ENCODE measurements at regions not wholly inside any gene's neighbourhood (a gene's known extent, or its start where the extent isn't known, plus 50 kb on each side); places are given as distances from the start of the nearest gene placed in this dataset.

DNA sequence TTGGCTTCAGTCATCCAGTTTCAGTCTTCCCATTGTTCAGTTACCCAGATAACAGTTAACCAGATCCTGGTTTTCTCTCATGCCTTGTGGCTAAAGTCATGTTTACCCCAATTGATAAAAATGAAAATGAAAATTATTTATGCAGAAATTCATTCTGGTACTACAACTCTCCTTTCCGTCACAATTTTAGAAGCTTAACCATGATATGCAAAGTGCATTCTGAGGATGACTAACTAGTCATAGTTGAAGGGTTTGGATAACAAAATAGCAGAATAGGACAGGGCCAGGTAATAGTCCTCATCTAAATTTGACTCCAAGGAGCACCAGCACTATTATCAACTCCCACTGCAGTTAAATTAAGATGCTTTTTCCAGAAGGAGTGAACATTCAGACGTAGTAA, 94.7 kb downstream of the NTMT2 start:
- 75 to 77% methylated on average over 2 of the region's 2 CpGs for WGBS, 2 donors
- DNase-seq, result no peak
- Histone ChIP-seq H3K4me3 (no peak overlapping the region), H3K36me3 (no peaks in the 10 kb centered on the region), H3K9me3 (no peaks in the 10 kb centered on the region), H3K27me3 (no peaks in the 10 kb centered on the region), H3K27ac (no peak overlapping the region), H3K4me1 (no peaks in the 10 kb centered on the region)
- no peak for FAIRE-seq
- TF ChIP-seq, protein P1, sequence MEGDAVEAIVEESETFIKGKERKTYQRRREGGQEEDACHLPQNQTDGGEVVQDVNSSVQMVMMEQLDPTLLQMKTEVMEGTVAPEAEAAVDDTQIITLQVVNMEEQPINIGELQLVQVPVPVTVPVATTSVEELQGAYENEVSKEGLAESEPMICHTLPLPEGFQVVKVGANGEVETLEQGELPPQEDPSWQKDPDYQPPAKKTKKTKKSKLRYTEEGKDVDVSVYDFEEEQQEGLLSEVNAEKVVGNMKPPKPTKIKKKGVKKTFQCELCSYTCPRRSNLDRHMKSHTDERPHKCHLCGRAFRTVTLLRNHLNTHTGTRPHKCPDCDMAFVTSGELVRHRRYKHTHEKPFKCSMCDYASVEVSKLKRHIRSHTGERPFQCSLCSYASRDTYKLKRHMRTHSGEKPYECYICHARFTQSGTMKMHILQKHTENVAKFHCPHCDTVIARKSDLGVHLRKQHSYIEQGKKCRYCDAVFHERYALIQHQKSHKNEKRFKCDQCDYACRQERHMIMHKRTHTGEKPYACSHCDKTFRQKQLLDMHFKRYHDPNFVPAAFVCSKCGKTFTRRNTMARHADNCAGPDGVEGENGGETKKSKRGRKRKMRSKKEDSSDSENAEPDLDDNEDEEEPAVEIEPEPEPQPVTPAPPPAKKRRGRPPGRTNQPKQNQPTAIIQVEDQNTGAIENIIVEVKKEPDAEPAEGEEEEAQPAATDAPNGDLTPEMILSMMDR (IDR thresholded peaks at IDR 0.05), result no peak
- intact Hi-C loops (cut with DNase I), result no loop called here
- ATAC-seq, result no peak

DNA sequence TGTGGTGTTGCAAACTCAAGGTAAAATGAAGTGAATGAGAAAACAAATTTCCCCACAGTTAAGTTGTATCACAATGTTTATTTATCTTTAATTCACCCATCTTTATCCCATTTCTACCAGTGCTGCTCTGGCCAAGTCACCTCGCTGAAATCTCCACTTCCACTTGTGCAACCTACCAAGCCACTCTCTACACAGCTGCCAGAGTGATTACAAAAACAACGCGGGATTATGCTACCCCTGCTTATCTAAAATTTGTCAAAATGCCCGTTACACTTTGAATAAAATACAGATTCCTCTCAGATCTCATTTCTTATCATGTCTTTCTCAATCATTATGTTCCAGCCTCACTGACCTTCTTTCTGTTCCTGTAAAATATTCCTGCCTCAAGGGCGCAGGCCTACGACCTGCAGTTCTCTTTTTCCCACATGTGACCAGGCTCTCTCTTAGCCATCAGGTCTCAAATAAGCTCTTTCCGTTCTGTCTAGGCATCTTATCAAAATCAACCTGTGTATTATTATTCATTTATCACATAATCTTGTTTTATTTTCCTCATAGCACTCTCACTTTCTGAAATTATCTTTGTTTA, 95.6 kb downstream of the NTMT2 start:
- TF ChIP-seq, protein P1 (IDR thresholded peaks at IDR 0.05), result no peak
- no peak overlapping the region for H3K4me3 ChIP-seq
- ATAC-seq, result no peak
- H3K36me3 ChIP-seq, result no peaks in the 10 kb centered on the region
- no peaks in the 10 kb centered on the region for H3K4me1 ChIP-seq
- no peak for DNase-seq
- no peaks in the 10 kb centered on the region for H3K27me3 ChIP-seq
- FAIRE-seq, result no peak
- no peak overlapping the region for H3K27ac ChIP-seq
- intact Hi-C loops (cut with DNase I), result no loop called here
- H3K9me3 ChIP-seq, result no peaks in the 10 kb centered on the region
- 67 to 68% methylated on average over 7 of the region's 7 CpGs for WGBS, 2 donors

DNA sequence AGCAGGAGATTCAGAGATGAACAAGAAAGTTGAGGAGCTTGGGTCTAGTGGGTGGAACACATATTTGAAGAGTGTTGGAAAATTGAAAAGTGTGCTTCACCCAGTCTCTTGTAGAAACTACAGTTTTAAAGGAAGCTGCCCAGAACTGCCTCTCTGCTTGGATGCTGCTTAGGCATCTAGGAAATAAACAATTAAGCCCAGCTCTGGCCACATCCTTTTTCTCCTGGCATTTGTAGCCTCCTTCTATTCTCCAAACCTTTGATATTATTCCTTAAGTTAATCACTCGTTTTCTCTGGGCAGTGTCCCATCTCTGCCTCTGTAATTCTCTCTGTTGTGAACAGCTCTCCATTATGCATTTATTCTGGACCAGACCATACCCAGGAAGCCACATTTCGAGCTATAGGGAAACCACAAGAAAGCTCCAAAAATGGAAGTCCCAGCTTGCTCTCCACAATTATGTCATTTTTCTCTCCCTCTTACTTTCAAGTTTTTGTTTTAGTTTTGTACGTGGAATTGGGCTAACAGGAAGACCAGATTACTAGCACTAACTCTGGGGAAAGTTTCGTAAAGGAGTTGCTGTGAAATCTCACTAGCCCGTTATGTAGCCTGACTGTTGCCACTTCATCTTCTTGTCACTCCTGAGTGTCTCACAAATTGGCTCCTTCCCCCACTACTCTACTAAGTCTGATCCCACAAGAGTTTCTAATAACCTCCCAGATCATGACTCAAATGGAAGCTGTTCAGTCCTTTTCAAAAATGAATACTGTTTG, 102.2 kb downstream of the NTMT2 start:
- TF ChIP-seq, protein P1 (IDR thresholded peaks at IDR 0.05), result no peak
- Histone ChIP-seq H3K36me3 (no peaks in the 10 kb centered on the region), H3K4me3 (no peak overlapping the region), H3K9me3 (no peaks in the 10 kb centered on the region), H3K27ac (no peak overlapping the region), H3K27me3 (no peaks in the 10 kb centered on the region), H3K4me1 (no peaks in the 10 kb centered on the region)
- WGBS, 2 donors, result 53 to 59% methylated on average over 5 of the region's 5 CpGs
- intact Hi-C loops (cut with DNase I), result no loop called here
- DNase-seq, result no peak
- no peak for ATAC-seq
- FAIRE-seq, result no peak

DNA sequence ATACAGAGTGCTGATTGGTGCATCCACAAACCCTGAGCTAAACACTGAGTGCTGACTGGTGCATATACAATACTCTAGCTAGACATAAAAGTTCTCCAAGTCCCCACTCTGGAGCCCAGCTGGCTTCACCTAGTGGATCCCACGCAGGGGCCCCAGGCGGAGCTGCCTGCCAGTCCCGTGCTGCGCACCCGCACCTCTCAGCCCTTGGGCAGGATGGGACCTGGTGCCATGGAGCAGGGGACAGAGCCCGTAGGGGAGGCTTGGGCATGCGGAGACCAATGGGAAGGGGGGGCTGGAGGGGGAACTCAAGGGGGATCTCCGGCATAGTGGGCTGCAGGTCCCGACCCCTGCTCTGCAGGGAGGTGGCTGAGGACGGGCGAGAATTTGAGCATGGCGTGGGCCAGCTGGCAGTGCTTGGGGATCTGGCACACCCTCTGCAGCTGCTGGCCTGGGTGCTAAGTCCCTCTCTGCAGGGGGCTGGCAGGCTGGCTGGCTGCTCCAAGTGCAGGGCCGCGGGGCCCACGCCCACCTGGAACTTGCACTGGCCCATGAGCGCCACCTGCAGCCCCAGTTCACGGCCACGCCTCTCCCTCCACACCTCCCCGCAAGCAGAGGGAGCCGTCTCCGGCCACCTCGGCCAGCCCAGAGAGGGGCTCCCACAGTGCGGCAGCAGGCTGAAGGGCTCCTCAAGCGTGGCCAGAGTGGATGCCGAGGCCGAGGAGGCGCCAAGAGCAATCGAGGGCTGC, 104.9 kb downstream of the NTMT2 start:
- Histone ChIP-seq H3K36me3 (no peaks in the 10 kb centered on the region), H3K27ac (no peak overlapping the region), H3K9me3 (no peaks in the 10 kb centered on the region), H3K27me3 (no peaks in the 10 kb centered on the region), H3K4me1 (no peaks in the 10 kb centered on the region), H3K4me3 (no peak overlapping the region)
- intact Hi-C loops (cut with DNase I), result no loop called here
- 89 to 94% methylated on average over 27 to 28 of the region's 28 CpGs for WGBS, 2 donors
- DNase-seq (peak in 1 of 6 donors; percentile 50), ATAC-seq (no peak), FAIRE-seq (no peak)
- TF ChIP-seq, protein P1 (IDR thresholded peaks at IDR 0.05), result no peak

Data from pancreas (tissue), 10 donors.